ENCODE measurements at regions not wholly inside any gene's neighbourhood (a gene's known extent, or its start where the extent isn't known, plus 50 kb on each side); places are given as distances from the start of the nearest gene placed in this dataset.

- TF ChIP-seq, protein P1, sequence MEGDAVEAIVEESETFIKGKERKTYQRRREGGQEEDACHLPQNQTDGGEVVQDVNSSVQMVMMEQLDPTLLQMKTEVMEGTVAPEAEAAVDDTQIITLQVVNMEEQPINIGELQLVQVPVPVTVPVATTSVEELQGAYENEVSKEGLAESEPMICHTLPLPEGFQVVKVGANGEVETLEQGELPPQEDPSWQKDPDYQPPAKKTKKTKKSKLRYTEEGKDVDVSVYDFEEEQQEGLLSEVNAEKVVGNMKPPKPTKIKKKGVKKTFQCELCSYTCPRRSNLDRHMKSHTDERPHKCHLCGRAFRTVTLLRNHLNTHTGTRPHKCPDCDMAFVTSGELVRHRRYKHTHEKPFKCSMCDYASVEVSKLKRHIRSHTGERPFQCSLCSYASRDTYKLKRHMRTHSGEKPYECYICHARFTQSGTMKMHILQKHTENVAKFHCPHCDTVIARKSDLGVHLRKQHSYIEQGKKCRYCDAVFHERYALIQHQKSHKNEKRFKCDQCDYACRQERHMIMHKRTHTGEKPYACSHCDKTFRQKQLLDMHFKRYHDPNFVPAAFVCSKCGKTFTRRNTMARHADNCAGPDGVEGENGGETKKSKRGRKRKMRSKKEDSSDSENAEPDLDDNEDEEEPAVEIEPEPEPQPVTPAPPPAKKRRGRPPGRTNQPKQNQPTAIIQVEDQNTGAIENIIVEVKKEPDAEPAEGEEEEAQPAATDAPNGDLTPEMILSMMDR (IDR thresholded peaks at IDR 0.05), result peak in 1 of 3 experiments; percentile 6
- TF ChIP-seq POLR2AphosphoS5 (IDR thresholded peaks at IDR 0.05), result no peak
Measured at GRCh38 chr5:71949772-71950171, 157.5 kb upstream of the MAP1B start.

All from esophagus muscularis mucosa (tissue), 3 donors.